ENCODE measurements at regions not wholly inside any gene's neighbourhood (a gene's known extent, or its start where the extent isn't known, plus 50 kb on each side); places are given as distances from the start of the nearest gene placed in this dataset.

GRCh38 chr2:122682356-122682755, 926.9 kb downstream of the TSN start:
- TF ChIP-seq CTCF (IDR thresholded peaks at IDR 0.05): no peak
- TF ChIP-seq EZH2phosphoT487 (IDR thresholded peaks at IDR 0.05): no peak
- no peak for TF ChIP-seq EZH2 (IDR thresholded peaks at IDR 0.05)

Data from neural progenitor cell (in vitro differentiated cells).